22Rv1 (cell line): ENCODE measurements at regions not wholly inside any gene's neighbourhood (a gene's known extent, or its start where the extent isn't known, plus 50 kb on each side); places are given as distances from the start of the nearest gene placed in this dataset.

Experiments
- H3K27ac ChIP-seq: fragments of 450-650 bp; 2 replicates; pipeline ENCODE4 v1.5.1; 2017
- ZFX ChIP-seq: fragments of 450-650 bp; IDR thresholded peaks from 2 replicates; pipeline ENCODE4 v1.6.1; 2017; ENCODE audit warnings: antibody characterized with exemption, borderline replicate concordance
- TF ChIP-seq, protein P1 (sequence below): fragments of 450-650 bp; IDR thresholded peaks from 2 replicates; pipeline ENCODE4 v1.5.1; 2017; ENCODE audit warnings: mild to moderate bottlenecking

DNA sequence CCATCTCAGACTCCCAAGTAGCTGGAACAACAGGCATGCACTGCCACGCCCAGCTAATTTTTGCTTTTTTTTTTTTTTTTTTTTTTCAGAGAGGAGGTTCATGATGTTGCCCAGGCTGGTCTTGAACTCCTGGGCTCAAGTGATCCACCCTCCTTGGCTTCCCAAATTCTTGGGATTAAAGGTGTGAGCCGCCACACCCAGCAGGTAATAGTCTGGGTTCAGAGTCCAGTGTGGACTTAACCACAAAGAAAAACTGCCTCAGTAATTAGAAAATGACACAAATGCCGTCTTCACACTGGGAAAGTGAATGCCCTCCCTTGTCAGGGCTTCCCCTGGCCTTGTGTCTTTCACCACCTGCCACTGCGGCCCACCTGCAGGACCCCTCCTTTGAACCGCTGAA is 101.1 kb downstream of the RAB11FIP2 start:
- TF ChIP-seq ZFX: no peak
- TF ChIP-seq, protein P1, sequence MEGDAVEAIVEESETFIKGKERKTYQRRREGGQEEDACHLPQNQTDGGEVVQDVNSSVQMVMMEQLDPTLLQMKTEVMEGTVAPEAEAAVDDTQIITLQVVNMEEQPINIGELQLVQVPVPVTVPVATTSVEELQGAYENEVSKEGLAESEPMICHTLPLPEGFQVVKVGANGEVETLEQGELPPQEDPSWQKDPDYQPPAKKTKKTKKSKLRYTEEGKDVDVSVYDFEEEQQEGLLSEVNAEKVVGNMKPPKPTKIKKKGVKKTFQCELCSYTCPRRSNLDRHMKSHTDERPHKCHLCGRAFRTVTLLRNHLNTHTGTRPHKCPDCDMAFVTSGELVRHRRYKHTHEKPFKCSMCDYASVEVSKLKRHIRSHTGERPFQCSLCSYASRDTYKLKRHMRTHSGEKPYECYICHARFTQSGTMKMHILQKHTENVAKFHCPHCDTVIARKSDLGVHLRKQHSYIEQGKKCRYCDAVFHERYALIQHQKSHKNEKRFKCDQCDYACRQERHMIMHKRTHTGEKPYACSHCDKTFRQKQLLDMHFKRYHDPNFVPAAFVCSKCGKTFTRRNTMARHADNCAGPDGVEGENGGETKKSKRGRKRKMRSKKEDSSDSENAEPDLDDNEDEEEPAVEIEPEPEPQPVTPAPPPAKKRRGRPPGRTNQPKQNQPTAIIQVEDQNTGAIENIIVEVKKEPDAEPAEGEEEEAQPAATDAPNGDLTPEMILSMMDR: no peak
- H3K27ac ChIP-seq: no peak overlapping the region

DNA sequence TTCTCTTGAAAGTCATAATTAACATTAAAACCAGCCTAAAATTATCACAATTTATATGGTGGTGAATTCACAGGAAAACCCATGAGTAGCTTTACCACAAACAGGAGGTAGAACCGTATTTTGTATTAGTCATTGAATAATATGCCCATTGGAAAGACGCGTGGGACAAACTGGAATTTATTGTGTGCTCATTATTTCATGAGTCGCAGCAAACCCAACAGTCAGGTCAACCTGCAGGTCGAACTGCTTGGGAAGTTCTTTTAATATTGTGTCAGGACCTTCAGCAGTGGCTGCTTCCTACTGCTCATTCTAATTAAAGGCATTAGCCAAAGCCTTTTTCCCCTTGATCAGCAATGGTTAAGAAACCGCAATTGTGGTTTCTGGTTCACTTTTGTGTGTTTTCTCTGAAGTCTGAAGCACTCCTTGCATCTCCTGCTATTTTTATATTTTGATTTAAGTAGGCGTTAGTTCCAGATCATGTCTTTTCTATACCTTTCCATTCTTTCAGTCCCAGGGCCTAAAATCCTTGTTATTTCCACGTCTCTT is 100.1 kb downstream of the RAB11FIP2 start:
- no peak overlapping the region for H3K27ac ChIP-seq
- TF ChIP-seq ZFX: no peak
- TF ChIP-seq, protein P1: no peak

DNA sequence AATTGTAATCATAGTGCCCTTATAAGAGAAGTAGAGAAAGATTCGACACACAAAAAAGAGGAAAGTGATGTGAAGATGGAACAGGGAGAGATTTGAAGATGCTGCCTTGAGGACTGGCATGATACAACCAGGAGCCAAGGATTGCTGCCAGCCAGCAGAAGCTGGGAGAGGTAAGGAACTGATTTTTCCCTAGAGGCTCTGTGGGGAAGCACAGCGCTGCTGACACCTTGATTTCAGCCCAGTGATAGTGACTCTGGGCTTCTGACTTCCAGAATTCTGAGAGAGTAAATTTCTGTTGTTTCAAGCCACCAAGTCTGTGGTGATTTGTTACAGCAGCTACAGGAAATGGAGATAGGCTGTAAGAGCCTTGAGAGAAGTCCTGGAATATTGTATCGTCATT is 98.2 kb downstream of the RAB11FIP2 start:
- no peak overlapping the region for H3K27ac ChIP-seq
- TF ChIP-seq, protein P1: no peak
- no peak for TF ChIP-seq ZFX

DNA sequence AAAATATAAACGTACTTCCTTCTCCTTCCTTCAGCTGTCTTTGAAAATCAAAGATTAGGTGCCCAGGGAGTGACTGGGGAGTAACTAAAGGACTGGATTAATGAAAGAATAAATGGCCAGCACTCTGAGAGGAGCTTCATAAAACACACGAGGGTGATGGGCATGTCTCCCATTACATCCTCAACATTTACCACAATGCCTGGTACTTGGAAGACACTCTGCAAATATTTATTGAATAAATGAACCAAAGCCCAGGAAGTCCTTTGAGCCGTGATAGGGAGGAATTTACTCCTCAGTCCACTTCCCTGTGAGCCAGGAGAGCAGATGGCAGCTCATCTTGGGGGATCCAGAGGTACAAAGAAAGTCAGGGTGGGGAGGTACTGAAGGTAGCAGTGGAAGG is 96.3 kb downstream of the RAB11FIP2 start:
- no peak for TF ChIP-seq ZFX
- TF ChIP-seq, protein P1: no peak
- no peak overlapping the region for H3K27ac ChIP-seq
